B cell (primary cell): ENCODE measurements at regions not wholly inside any gene's neighbourhood (a gene's known extent, or its start where the extent isn't known, plus 50 kb on each side); places are given as distances from the start of the nearest gene placed in this dataset.

Source experiments
- ATAC-seq: fragments of 200-7000 bp; cut with Tn5 transposase; one replicate; pipeline ENCODE4 v1.10.0; 2021; ENCODE audit warnings: low read depth, mild to moderate bottlenecking, moderate number of reproducible peaks, moderate library complexity
- CTCF ChIA-PET: fragments of 350-600 bp; sonication (Branson Sonifier 250); formaldehyde crosslinking; loops from one replicate; lab custom pipeline; 2021; ENCODE audit warnings: antibody characterized with exemption, inconsistent platforms; lab: Charles Lee
- POLR2A ChIA-PET: fragments of 350-600 bp; sonication (Branson Sonifier 250); formaldehyde crosslinking; loops from one replicate; lab custom pipeline; 2021; ENCODE audit warnings: antibody characterized with exemption; lab: Charles Lee
- DNase-seq: peaks from one replicate; pipeline ENCODE4 v3.0.0; 2013
- H2AFZ ChIP-seq: 2 replicates; pipeline ENCODE4 v1.6.1; 2012; ENCODE audit warnings: mild to moderate bottlenecking, low read depth, low read length; ENCODE audit not compliant: insufficient read depth, poor library complexity, severe bottlenecking
- H3K27ac ChIP-seq, 2 donors: 1 replicate in 1 of 2; 2 replicates in 1 of 2; pipeline ENCODE4 v1.5.1; 2012 to 2013; ENCODE audit warnings: low read length in 2 of 2, mild to moderate bottlenecking in 2 of 2, moderate library complexity in 1 of 2
- H3K27me3 ChIP-seq, 4 experiments: fragments of 200-600 bp in 1 of 4; sonication (generic) in 1 of 4; replicated peaks in 1 of 4; 1 replicate in 2 of 4; 2 replicates in 2 of 4; pipeline versions ENCODE4 v1.6.1 to v1.7.0; 2013 to 2016; ENCODE audit warnings: low read length in 3 of 4, mild to moderate bottlenecking in 2 of 4, mixed read lengths in 1 of 4, moderate library complexity in 1 of 4; ENCODE audit not compliant: insufficient read depth in 4 of 4, control insufficient read depth in 3 of 4; ENCODE audit errors: control extremely low read depth in 1 of 4
- H3K36me3 ChIP-seq, 2 experiments: replicated peaks in 1 of 2; 1 replicate in 1 of 2; 2 replicates in 1 of 2; pipeline versions ENCODE4 v1.6.1 to v1.7.1; 2013; ENCODE audit warnings: low read length in 1 of 2; ENCODE audit not compliant: insufficient read depth in 2 of 2, control insufficient read depth in 1 of 2; ENCODE audit errors: control extremely low read depth in 1 of 2, extremely low read depth in 1 of 2
- H3K4me1 ChIP-seq, 2 donors: fragments of 200-600 bp in 1 of 2; sonication (generic) in 1 of 2; 1 replicate in 1 of 2; 2 replicates in 1 of 2; pipeline versions ENCODE4 v1.5.1 to v1.6.1; 2013 to 2017; ENCODE audit warnings: low read length in 2 of 2; ENCODE audit not compliant: control insufficient read depth in 2 of 2, insufficient read depth in 2 of 2
- H3K4me2 ChIP-seq: replicated peaks from 2 replicates; pipeline ENCODE3; 2012; ENCODE audit warnings: mild to moderate bottlenecking, low read depth, low read length; ENCODE audit not compliant: poor library complexity, severe bottlenecking
- H3K4me3 ChIP-seq, 5 experiments: fragments of 200-600 bp in 1 of 5; sonication (generic) in 1 of 5; 1 replicate in 3 of 5; 2 replicates in 2 of 5; pipeline versions ENCODE4 v1.5.1 to v1.7.0; 2011 to 2016; ENCODE audit warnings: low read length in 4 of 5, mild to moderate bottlenecking in 4 of 5, low read depth in 2 of 5, control low read depth in 1 of 5, moderate library complexity in 1 of 5; ENCODE audit not compliant: insufficient read depth in 1 of 5; ENCODE audit errors: control extremely low read depth in 1 of 5, extremely low read depth in 1 of 5
- H3K79me2 ChIP-seq: fragments of 200-600 bp; sonication (generic); one replicate; pipeline ENCODE4 v1.6.0; 2016; ENCODE audit warnings: low read length; ENCODE audit not compliant: control insufficient read depth, insufficient read depth
- H3K9ac ChIP-seq: fragments of 200-600 bp; sonication (generic); 2 replicates; pipeline ENCODE4 v1.6.1; 2017; ENCODE audit warnings: mild to moderate bottlenecking, low read length, moderate library complexity
- H3K9me3 ChIP-seq, 3 donors: one replicate each; pipeline versions ENCODE4 v1.6.1 to v1.7.1; 2013; ENCODE audit warnings: low read length in 2 of 3; ENCODE audit not compliant: control insufficient read depth in 2 of 3, insufficient read depth in 1 of 3; ENCODE audit errors: control extremely low read depth in 1 of 3
- H4K20me1 ChIP-seq: 2 replicates; pipeline ENCODE4 v1.6.0; 2012; ENCODE audit warnings: mild to moderate bottlenecking, low read length; ENCODE audit not compliant: insufficient read depth, control insufficient read depth, poor library complexity, severe bottlenecking
- H3K27ac Mint-ChIP-seq: one replicate; pipeline ENCODE4 v1.8.0; 2021; ENCODE audit warnings: mixed read lengths
- H3K27me3 Mint-ChIP-seq: one replicate; pipeline ENCODE4 v1.8.0; 2021; ENCODE audit warnings: mixed read lengths
- H3K4me1 Mint-ChIP-seq: one replicate; pipeline ENCODE4 v1.8.0; 2021; ENCODE audit warnings: mixed read lengths
- H3K4me3 Mint-ChIP-seq: one replicate; pipeline ENCODE4 v1.8.0; 2021; ENCODE audit warnings: mixed read lengths
- H3K9me3 Mint-ChIP-seq: one replicate; pipeline ENCODE4 v1.8.0; 2022; ENCODE audit warnings: mixed read lengths; ENCODE audit not compliant: insufficient read depth
- CTCF ChIP-seq: fragments of 200-600 bp; IDR thresholded peaks from one replicate; pipeline ENCODE4 v1.8.0; 2022; ENCODE audit warnings: antibody characterized with exemption, mild to moderate bottlenecking
- EZH2 ChIP-seq: IDR thresholded peaks from 2 replicates; pipeline ENCODE4 v1.6.1; 2012; ENCODE audit warnings: borderline replicate concordance, low read depth, mild to moderate bottlenecking, moderate library complexity, low read length; ENCODE audit not compliant: insufficient read depth, poor library complexity, severe bottlenecking
- WGBS: methylation state at CpG from one replicate; pipeline ENCODE4 v1.1.5; 2013; ENCODE audit warnings: missing lambda C conversion rate; ENCODE audit not compliant: insufficient coverage; 5-methylcytosine and 5-hydroxymethylcytosine counted together
- intact Hi-C: fragments of 100-400 bp; cut with micrococcal nuclease; formaldehyde crosslinking; loops from one replicate; pipeline ENCODE4 v1.10.0; 2022

- Histone ChIP-seq H3K27me3 (no peaks in the 10 kb centered on the region), H3K4me1 (peaks cover 4% of the 10 kb centered on the region in 2 donors), H3K36me3 (peaks cover 0 to 3% of the 10 kb centered on the region in 2 experiments), H2AFZ (no peak overlapping the region), H3K27ac (no peak overlapping the region), H4K20me1 (peaks cover 14% of the 10 kb centered on the region), H3K4me2 (no peak overlapping the region), H3K4me3 (no peak overlapping the region), H3K9me3 (no peaks in the 10 kb centered on the region), H3K79me2 (peaks cover 70% of the 10 kb centered on the region), H3K9ac (no peak overlapping the region)
- no CpG with 5 or more reads among the region's 3 CpGs for WGBS
- TF ChIP-seq CTCF (no peak), EZH2 (no peak)
- intact Hi-C loops: loop anchor here (5.0 kb wide), 1 partner anchor 38 kb away; no protein-coding TSS in a partner anchor
- Mint-ChIP-seq H3K4me1 (peaks cover 19% of the 10 kb centered on the region), H3K9me3 (no peaks in the 10 kb centered on the region), H3K27me3 (no peaks in the 10 kb centered on the region), H3K27ac (no peak overlapping the region), H3K4me3 (no peak overlapping the region)
- ChIA-PET CTCF (interaction anchor here (1.0 to 1.4 kb wide), 2 partner anchors 18 to 67 kb away, joined by 3 to 4 read pairs; no protein-coding TSS in a partner anchor), POLR2A (no interaction called here)
- DNase-seq: no peak
- ATAC-seq: no peak
Measured at GRCh38 chr7:18419456-18419855, 76.1 kb upstream of the HDAC9 start.

- Histone ChIP-seq H3K27ac (no peak overlapping the region), H3K79me2 (peaks cover 72% of the 10 kb centered on the region), H3K9ac (no peak overlapping the region), H3K9me3 (no peaks in the 10 kb centered on the region), H3K4me3 (no peak overlapping the region), H4K20me1 (peaks cover 10% of the 10 kb centered on the region), H3K4me2 (no peak overlapping the region), H3K36me3 (peaks cover 0 to 3% of the 10 kb centered on the region in 2 experiments), H3K27me3 (no peaks in the 10 kb centered on the region), H3K4me1 (peaks cover 4% of the 10 kb centered on the region in 2 donors), H2AFZ (no peak overlapping the region)
- CTCF ChIA-PET: interaction anchor here (1.0 to 1.4 kb wide), 2 partner anchors 18 to 67 kb away, joined by 3 to 4 read pairs; no protein-coding TSS in a partner anchor
- no CpG with 5 or more reads among the region's 2 CpGs for WGBS
- DNase-seq (no peak), ATAC-seq (no peak)
- H3K27ac Mint-ChIP-seq: no peak overlapping the region
- H3K4me1 Mint-ChIP-seq: peaks cover 19% of the 10 kb centered on the region
- H3K9me3 Mint-ChIP-seq: no peaks in the 10 kb centered on the region
- H3K27me3 Mint-ChIP-seq: no peaks in the 10 kb centered on the region
- POLR2A ChIA-PET: no interaction called here
- TF ChIP-seq EZH2 (no peak), CTCF (no peak)
- intact Hi-C loops: no loop called here
- H3K4me3 Mint-ChIP-seq: no peak overlapping the region
Measured at GRCh38 chr7:18420108-18420507, 75.4 kb upstream of the HDAC9 start.
